Sigmoid colon (tissue), 4 donors: ENCODE measurements at regions not wholly inside any gene's neighbourhood (a gene's known extent, or its start where the extent isn't known, plus 50 kb on each side); places are given as distances from the start of the nearest gene placed in this dataset.

Experiments used
- POLR2A ChIP-seq, 2 donors: fragments of 450-650 bp; IDR thresholded peaks; one replicate each; pipeline ENCODE4 v1.6.1; 2016; ENCODE audit warnings: antibody characterized with exemption in 2 of 2, mild to moderate bottlenecking in 2 of 2, moderate library complexity in 2 of 2
- POLR2AphosphoS5 ChIP-seq, 4 donors: sonication (generic); formaldehyde crosslinking; IDR thresholded peaks; one replicate each; pipeline ENCODE4 v1.6.1; 2017; ENCODE audit warnings: antibody characterized with exemption in 4 of 4

DNA sequence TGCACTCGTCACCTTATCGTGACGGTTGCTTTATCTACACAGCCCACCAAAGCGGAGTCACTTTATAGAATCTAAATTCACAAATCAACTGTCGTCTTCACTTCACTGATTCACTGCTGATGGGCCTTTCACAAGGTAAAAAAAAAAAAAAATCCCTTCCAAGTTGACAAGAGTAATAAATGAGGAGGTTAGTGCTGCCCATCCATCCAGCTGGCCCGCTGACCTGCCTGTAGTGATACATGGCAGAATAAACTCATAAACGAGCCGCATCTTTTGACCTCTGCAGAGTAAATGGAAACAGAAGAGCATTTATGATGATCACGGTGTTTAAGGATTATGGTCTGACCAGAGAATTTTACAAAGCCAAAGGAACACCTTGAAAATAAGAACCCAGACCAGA is 227.3 kb upstream of the IRX5 start:
- TF ChIP-seq POLR2A (IDR thresholded peaks at IDR 0.05) (no peak), POLR2AphosphoS5 (IDR thresholded peaks at IDR 0.05) (no peak)
